OCI-LY7 (cell line): ENCODE measurements at regions not wholly inside any gene's neighbourhood (a gene's known extent, or its start where the extent isn't known, plus 50 kb on each side); places are given as distances from the start of the nearest gene placed in this dataset.

Source experiments
- EZH2phosphoT487 ChIP-seq: fragments of 200-600 bp; sonication (generic); IDR thresholded peaks from 2 replicates; pipeline ENCODE4 v1.6.1; 2018; ENCODE audit warnings: low read depth, borderline replicate concordance, mild to moderate bottlenecking, mixed run types, antibody characterized with exemption, low read length, moderate library complexity, mixed read lengths
- TF ChIP-seq, protein P1 (sequence below): fragments of 200-600 bp; sonication (generic); conservative IDR thresholded peaks from 2 replicates; pipeline ENCODE4 v1.5.1; 2014; ENCODE audit warnings: mild to moderate bottlenecking, antibody characterized with exemption, low read length, moderate library complexity, mixed read lengths

DNA sequence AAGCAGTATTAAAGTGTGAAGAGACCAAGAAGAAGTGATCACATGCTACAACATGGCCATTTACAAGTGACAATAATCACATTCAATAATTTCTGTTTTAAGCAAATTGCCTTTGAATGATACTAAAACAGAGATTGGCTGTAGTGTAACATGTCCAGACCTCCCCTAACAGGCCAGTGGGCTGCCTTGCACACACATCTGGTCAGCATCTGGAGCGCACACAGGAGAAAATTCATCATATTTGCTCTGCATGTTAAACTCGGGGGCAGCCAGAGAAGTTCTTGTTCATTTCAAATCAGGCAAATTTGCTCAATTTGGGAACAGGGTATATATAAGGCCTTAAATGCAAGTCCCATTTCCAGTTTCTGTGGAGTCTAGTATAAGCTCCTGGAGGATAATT is 111.1 kb upstream of the FBXL7 start:
- TF ChIP-seq, protein P1, sequence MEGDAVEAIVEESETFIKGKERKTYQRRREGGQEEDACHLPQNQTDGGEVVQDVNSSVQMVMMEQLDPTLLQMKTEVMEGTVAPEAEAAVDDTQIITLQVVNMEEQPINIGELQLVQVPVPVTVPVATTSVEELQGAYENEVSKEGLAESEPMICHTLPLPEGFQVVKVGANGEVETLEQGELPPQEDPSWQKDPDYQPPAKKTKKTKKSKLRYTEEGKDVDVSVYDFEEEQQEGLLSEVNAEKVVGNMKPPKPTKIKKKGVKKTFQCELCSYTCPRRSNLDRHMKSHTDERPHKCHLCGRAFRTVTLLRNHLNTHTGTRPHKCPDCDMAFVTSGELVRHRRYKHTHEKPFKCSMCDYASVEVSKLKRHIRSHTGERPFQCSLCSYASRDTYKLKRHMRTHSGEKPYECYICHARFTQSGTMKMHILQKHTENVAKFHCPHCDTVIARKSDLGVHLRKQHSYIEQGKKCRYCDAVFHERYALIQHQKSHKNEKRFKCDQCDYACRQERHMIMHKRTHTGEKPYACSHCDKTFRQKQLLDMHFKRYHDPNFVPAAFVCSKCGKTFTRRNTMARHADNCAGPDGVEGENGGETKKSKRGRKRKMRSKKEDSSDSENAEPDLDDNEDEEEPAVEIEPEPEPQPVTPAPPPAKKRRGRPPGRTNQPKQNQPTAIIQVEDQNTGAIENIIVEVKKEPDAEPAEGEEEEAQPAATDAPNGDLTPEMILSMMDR = no peak
- TF ChIP-seq EZH2phosphoT487 = no peak
